ENCODE measurements at regions not wholly inside any gene's neighbourhood (a gene's known extent, or its start where the extent isn't known, plus 50 kb on each side); places are given as distances from the start of the nearest gene placed in this dataset.

GRCh38 chr18:42436222-42436765 is 481.3 kb downstream of the PIK3C3 start:
- DNase-seq: no peak
- H3K27me3 ChIP-seq: no peaks in the 10 kb centered on the region
- H3K27ac ChIP-seq: no peak overlapping the region
- intact Hi-C loops (cut with DNase I; ENCODE audit: low total_unique reads): no loop called here
- no peak overlapping the region for H3K4me3 ChIP-seq
- H3K9me3 ChIP-seq: no peaks in the 10 kb centered on the region
- no peaks in the 10 kb centered on the region for H3K4me1 ChIP-seq
- no peaks in the 10 kb centered on the region for H3K36me3 ChIP-seq (ENCODE audit: low read depth, missing control alignments)
- 94 to 100% methylated on average over 1 of the region's 1 CpG for WGBS, 2 donors
- no peak for TF ChIP-seq CTCF (IDR thresholded peaks at IDR 0.05)
- no peak for TF ChIP-seq POLR2A (IDR thresholded peaks at IDR 0.05)

- intact Hi-C loops (cut with DNase I; ENCODE audit: low total_unique reads): no loop called here
- DNase-seq: no peak
- Histone ChIP-seq H3K27me3 (no peaks in the 10 kb centered on the region), H3K4me3 (no peak overlapping the region), H3K27ac (no peak overlapping the region), H3K4me1 (no peaks in the 10 kb centered on the region), H3K9me3 (no peaks in the 10 kb centered on the region), H3K36me3 (ENCODE audit: low read depth, missing control alignments) (no peaks in the 10 kb centered on the region)
- WGBS, 2 donors: 49 to 57% methylated on average over 5 of the region's 5 CpGs
- no peak for TF ChIP-seq POLR2A (IDR thresholded peaks at IDR 0.05)
- no peak for TF ChIP-seq CTCF (IDR thresholded peaks at IDR 0.05)
These were observed 482.0 kb downstream of the PIK3C3 start for GRCh38 chr18:42437001-42437400.

GRCh38 chr18:42437646-42438045 is 482.6 kb downstream of the PIK3C3 start:
- Histone ChIP-seq H3K27ac (no peak overlapping the region), H3K4me1 (no peaks in the 10 kb centered on the region), H3K36me3 (ENCODE audit: low read depth, missing control alignments) (no peaks in the 10 kb centered on the region), H3K4me3 (no peak overlapping the region), H3K9me3 (no peaks in the 10 kb centered on the region), H3K27me3 (no peaks in the 10 kb centered on the region)
- WGBS, 2 donors: 67 to 80% methylated on average over 1 to 2 of the region's 2 CpGs
- TF ChIP-seq CTCF (IDR thresholded peaks at IDR 0.05) (no peak), POLR2A (IDR thresholded peaks at IDR 0.05) (no peak)
- DNase-seq: no peak
- intact Hi-C loops (cut with DNase I; ENCODE audit: low total_unique reads): no loop called here

GRCh38 chr18:42442656-42443055 is 487.6 kb downstream of the PIK3C3 start:
- WGBS, 2 donors: 81 to 87% methylated on average over 3 of the region's 3 CpGs
- H3K4me1 ChIP-seq: no peaks in the 10 kb centered on the region
- H3K4me3 ChIP-seq: no peak overlapping the region
- intact Hi-C loops (cut with DNase I; ENCODE audit: low total_unique reads): no loop called here
- H3K27ac ChIP-seq: no peak overlapping the region
- H3K9me3 ChIP-seq: no peaks in the 10 kb centered on the region
- H3K27me3 ChIP-seq: no peaks in the 10 kb centered on the region
- DNase-seq: no peak
- H3K36me3 ChIP-seq (ENCODE audit: low read depth, missing control alignments): no peaks in the 10 kb centered on the region
- TF ChIP-seq POLR2A (IDR thresholded peaks at IDR 0.05) (no peak), CTCF (IDR thresholded peaks at IDR 0.05) (no peak)

- no peaks in the 10 kb centered on the region for H3K27me3 ChIP-seq
- H3K9me3 ChIP-seq: no peaks in the 10 kb centered on the region
- WGBS, 2 donors: 40 to 47% methylated on average over 1 of the region's 1 CpG
- DNase-seq: no peak
- no peak for TF ChIP-seq CTCF (IDR thresholded peaks at IDR 0.05)
- no peak for TF ChIP-seq POLR2A (IDR thresholded peaks at IDR 0.05)
- no peak overlapping the region for H3K27ac ChIP-seq
- H3K4me1 ChIP-seq: no peaks in the 10 kb centered on the region
- H3K4me3 ChIP-seq: no peak overlapping the region
- no peaks in the 10 kb centered on the region for H3K36me3 ChIP-seq (ENCODE audit: low read depth, missing control alignments)
- intact Hi-C loops (cut with DNase I; ENCODE audit: low total_unique reads): no loop called here
These were observed 489.3 kb downstream of the PIK3C3 start for GRCh38 chr18:42444349-42444748.

Measured in testis (tissue), 2 donors.